H1 (cell line): ENCODE measurements at regions not wholly inside any gene's neighbourhood (a gene's known extent, or its start where the extent isn't known, plus 50 kb on each side); places are given as distances from the start of the nearest gene placed in this dataset.

Experiments used
- CTCF ChIA-PET: fragments of 300-600 bp; sonication (Branson Sonifier 250); formaldehyde crosslinking; loops from one replicate; lab custom pipeline; 2021; ENCODE audit not compliant: partially characterized antibody; lab: Charles Lee
- POLR2A ChIA-PET: fragments of 300-600 bp; sonication (Branson Sonifier 250); formaldehyde crosslinking; loops from one replicate; lab custom pipeline; 2021; ENCODE audit warnings: inconsistent platforms; ENCODE audit not compliant: partially characterized antibody; lab: Charles Lee
- DNase-seq, 2 experiments: peaks; one replicate each; pipeline versions ENCODE4 v3.0.0 to v3.0.0-alpha.2; 2010 to 2022; ENCODE audit warnings: low spot score in 2 of 2, low read depth in 1 of 2, mixed read lengths in 1 of 2
- FAIRE-seq: peaks from 2 replicates; lab custom pipeline; 2011; peaks lifted over from hg19 to GRCh38; lab: Jason Lieb, UNC
- H2AFZ ChIP-seq: 2 replicates; pipeline ENCODE4 v1.8.1; 2012; ENCODE audit warnings: low read length, inconsistent platforms
- H2AK5ac ChIP-seq: 2 replicates; pipeline ENCODE4 v1.6.1; 2013; ENCODE audit warnings: low read depth, low read length
- H2BK120ac ChIP-seq: replicated peaks from 2 replicates; pipeline ENCODE3; 2013; ENCODE audit warnings: low read depth, low read length, inconsistent platforms
- H2BK12ac ChIP-seq: 2 replicates; pipeline ENCODE4 v1.6.1; 2013; ENCODE audit warnings: low read depth, low read length
- H2BK15ac ChIP-seq: 2 replicates; pipeline ENCODE4 v1.6.1; 2013; ENCODE audit warnings: low read length
- H2BK20ac ChIP-seq: 2 replicates; pipeline ENCODE4 v1.6.1; 2013; ENCODE audit warnings: low read length
- H2BK5ac ChIP-seq: 2 replicates; pipeline ENCODE4 v1.6.1; 2013; ENCODE audit warnings: low read depth, low read length
- H3K14ac ChIP-seq: 2 replicates; pipeline ENCODE4 v1.6.1; 2013; ENCODE audit warnings: inconsistent platforms; ENCODE audit not compliant: insufficient read length
- H3K18ac ChIP-seq: 2 replicates; pipeline ENCODE4 v1.6.1; 2013; ENCODE audit warnings: low read length; ENCODE audit errors: extremely low read depth
- H3K23ac ChIP-seq: 2 replicates; pipeline ENCODE4 v1.6.1; 2013; ENCODE audit warnings: inconsistent platforms; ENCODE audit not compliant: insufficient read length
- H3K23me2 ChIP-seq: 2 replicates; pipeline ENCODE4 v1.6.1; 2013; ENCODE audit warnings: low read depth, low read length
- H3K27ac ChIP-seq: 2 replicates; pipeline ENCODE4 v1.6.1; 2011; ENCODE audit warnings: low read depth, low read length, inconsistent platforms
- H3K27me3 ChIP-seq, 4 experiments: replicated peaks in 1 of 4; 1 replicate in 1 of 4; 2 replicates in 3 of 4; pipeline versions ENCODE4 v1.6.1 to v1.8.1; 2011 to 2013; ENCODE audit warnings: low read length in 3 of 4, mild to moderate bottlenecking in 3 of 4, inconsistent platforms in 2 of 4, mixed read lengths in 2 of 4, moderate library complexity in 1 of 4; ENCODE audit not compliant: control insufficient read depth in 3 of 4, insufficient read depth in 3 of 4; ENCODE audit errors: extremely low read depth in 1 of 4
- H3K36me3 ChIP-seq, 4 experiments: 2 replicates each; pipeline versions ENCODE4 v1.6.1 to v1.8.1; 2011 to 2013; ENCODE audit warnings: mild to moderate bottlenecking in 4 of 4, low read length in 3 of 4, moderate library complexity in 2 of 4, control low read depth in 1 of 4, inconsistent platforms in 1 of 4; ENCODE audit not compliant: insufficient read depth in 4 of 4, control insufficient read depth in 2 of 4
- H3K4ac ChIP-seq: replicated peaks from 2 replicates; pipeline ENCODE3; 2013; ENCODE audit warnings: low read length, low read depth, mixed read lengths, inconsistent platforms; ENCODE audit not compliant: insufficient read length
- H3K4me1 ChIP-seq, 4 experiments: replicated peaks in 1 of 4; 1 replicate in 1 of 4; 2 replicates in 3 of 4; pipeline versions ENCODE4 v1.6.1 to v1.8.1; 2011 to 2013; ENCODE audit warnings: low read length in 3 of 4, inconsistent platforms in 2 of 4, mixed read lengths in 1 of 4; ENCODE audit not compliant: insufficient read depth in 4 of 4, control insufficient read depth in 3 of 4
- H3K4me2 ChIP-seq, 2 experiments: 2 replicates each; pipeline versions ENCODE4 v1.6.1 to v1.8.1; 2011 to 2013; ENCODE audit warnings: low read depth in 2 of 2, low read length in 2 of 2, control low read depth in 1 of 2, inconsistent platforms in 1 of 2, mild to moderate bottlenecking in 1 of 2; ENCODE audit not compliant: insufficient read depth in 1 of 2
- H3K4me3 ChIP-seq, 4 experiments: fragments of 200-600, 300-600 bp in 1 of 4; sonication (generic), shearing (Covaris generic), sonication (Bioruptor Twin) in 1 of 4; 2 replicates each; pipeline versions ENCODE4 v1.5.1 to v1.8.1; 2011 to 2016; ENCODE audit warnings: low read length in 4 of 4, low read depth in 3 of 4, control low read depth in 2 of 4, inconsistent platforms in 2 of 4, mild to moderate bottlenecking in 2 of 4, mixed read lengths in 1 of 4, moderate library complexity in 1 of 4; ENCODE audit not compliant: insufficient read depth in 2 of 4; ENCODE audit errors: extremely low read depth in 1 of 4
- H3K56ac ChIP-seq: replicated peaks from 2 replicates; pipeline ENCODE3; 2013; ENCODE audit warnings: low read depth, mild to moderate bottlenecking, mixed read lengths, low read length, inconsistent platforms; ENCODE audit not compliant: insufficient read length
- H3K79me1 ChIP-seq: 2 replicates; pipeline ENCODE4 v1.6.1; 2013; ENCODE audit warnings: low read depth, low read length, control low read depth
- H3K79me2 ChIP-seq, 2 experiments: 2 replicates each; pipeline versions ENCODE4 v1.6.1 to v1.8.1; 2012 to 2013; ENCODE audit warnings: low read length in 2 of 2, mild to moderate bottlenecking in 2 of 2, inconsistent platforms in 1 of 2; ENCODE audit not compliant: insufficient read depth in 2 of 2, control insufficient read depth in 1 of 2
- H3K9ac ChIP-seq, 4 experiments: replicated peaks in 1 of 4; 1 replicate in 1 of 4; 2 replicates in 3 of 4; pipeline versions ENCODE4 v1.6.1 to v1.8.1; 2011 to 2013; ENCODE audit warnings: low read depth in 3 of 4, low read length in 3 of 4, control low read depth in 2 of 4, mild to moderate bottlenecking in 2 of 4, moderate library complexity in 2 of 4, inconsistent platforms in 1 of 4; ENCODE audit errors: extremely low read depth in 1 of 4
- H3K9me3 ChIP-seq, 2 experiments: 2 replicates each; pipeline versions ENCODE4 v1.6.1 to v1.8.1; 2012 to 2013; ENCODE audit warnings: mild to moderate bottlenecking in 2 of 2, moderate library complexity in 2 of 2, control low read depth in 1 of 2, inconsistent platforms in 1 of 2, low read depth in 1 of 2, low read length in 1 of 2, mixed read lengths in 1 of 2; ENCODE audit not compliant: insufficient read depth in 2 of 2
- H4K20me1 ChIP-seq, 2 experiments: replicated peaks in 1 of 2; 2 replicates each; pipeline versions ENCODE3 to v1.8.1; 2011 to 2013; ENCODE audit warnings: inconsistent platforms in 2 of 2, low read length in 2 of 2, mild to moderate bottlenecking in 1 of 2; ENCODE audit not compliant: insufficient read depth in 2 of 2, control insufficient read depth in 1 of 2
- H4K5ac ChIP-seq: 2 replicates; pipeline ENCODE4 v1.6.1; 2013; ENCODE audit warnings: low read length, low read depth, mixed read lengths, inconsistent platforms; ENCODE audit not compliant: insufficient read length
- H4K8ac ChIP-seq: 2 replicates; pipeline ENCODE4 v1.8.0; 2013; ENCODE audit warnings: mild to moderate bottlenecking, moderate library complexity, low read length, inconsistent platforms; ENCODE audit not compliant: insufficient read depth; ENCODE audit errors: extremely low read depth
- H4K91ac ChIP-seq: replicated peaks from 2 replicates; pipeline ENCODE3; 2013; ENCODE audit warnings: low read length, mixed read lengths, inconsistent platforms; ENCODE audit not compliant: insufficient read length
- ATF3 ChIP-seq: IDR thresholded peaks from 2 replicates; pipeline ENCODE4 v1.6.1; 2011; ENCODE audit warnings: low read depth, mild to moderate bottlenecking, low read length; ENCODE audit not compliant: insufficient read depth
- CTCF ChIP-seq, 3 experiments: IDR thresholded peaks; 1 replicate in 2 of 3; 2 replicates in 1 of 3; pipeline versions ENCODE4 v1.5.1 to v1.6.1; 2011; ENCODE audit warnings: low read length in 3 of 3, mild to moderate bottlenecking in 3 of 3, inconsistent platforms in 2 of 3, low read depth in 1 of 3, moderate library complexity in 1 of 3; ENCODE audit not compliant: insufficient read depth in 1 of 3; ENCODE audit errors: control extremely low read depth in 1 of 3
- NANOG ChIP-seq: IDR thresholded peaks from 2 replicates; pipeline ENCODE4 v1.6.1; 2011; ENCODE audit warnings: low read length, low read depth, mild to moderate bottlenecking, inconsistent platforms; ENCODE audit not compliant: insufficient read depth, poor library complexity, severe bottlenecking
- RAD21 ChIP-seq, 2 experiments: IDR thresholded peaks in 1 of 2; conservative IDR thresholded peaks in 1 of 2; 2 replicates each; pipeline ENCODE4 v1.6.1; 2011; ENCODE audit warnings: low read depth in 2 of 2, low read length in 2 of 2, improper control_type of control experiment in 1 of 2, inconsistent platforms in 1 of 2, mild to moderate bottlenecking in 1 of 2, moderate library complexity in 1 of 2
- RNF2 ChIP-seq: fragments of 200-900, 300-1000 bp; sonication (generic); IDR thresholded peaks from 2 replicates; pipeline ENCODE4 v1.7.1; 2016; ENCODE audit warnings: borderline replicate concordance, low read depth, mild to moderate bottlenecking, antibody characterized with exemption, low read length; ENCODE audit not compliant: poor library complexity, severe bottlenecking; ENCODE audit errors: missing control alignments
- SP4 ChIP-seq: IDR thresholded peaks from 2 replicates; pipeline ENCODE4 v1.6.1; 2012; ENCODE audit warnings: low read length, inconsistent platforms
- whole genome bisulfite sequencing, 2 experiments: shearing (Covaris generic) in 1 of 2; methylation state at CpG; one replicate each; pipeline versions ENCODE4 v1.1.6 to v1.1.7; 2013 to 2015; ENCODE audit warnings: low lambda C conversion rate in 2 of 2, mixed read lengths in 2 of 2, inconsistent platforms in 1 of 2, low coverage in 1 of 2, missing lambda C conversion rate in 1 of 2; ENCODE audit not compliant: insufficient replicate concordance in 2 of 2, insufficient coverage in 1 of 2, insufficient read length in 1 of 2; ENCODE audit errors: extremely low coverage in 1 of 2, missing lambda C conversion rate in 1 of 2; 5-methylcytosine and 5-hydroxymethylcytosine counted together

GRCh38 chrX:140092121-140092520, 126.8 kb upstream of the CXorf66 start:
- Histone ChIP-seq H2BK20ac (no peak overlapping the region), H2AK5ac (no peak overlapping the region), H3K9ac (no peak overlapping the region), H3K23ac (no peak overlapping the region), H3K9me3 (no peaks in the 10 kb centered on the region), H4K5ac (no peak overlapping the region), H4K20me1 (no peaks in the 10 kb centered on the region), H3K18ac (no peak overlapping the region), H3K27me3 (peaks cover 0 to 6% (median 1%) of the 10 kb centered on the region in 4 experiments; a peak in 1 of 7 replicates), H2BK15ac (no peak overlapping the region), H3K4me3 (peak overlapping the region in 1 of 4 experiments; percentile 58; a peak in 2 of 8 replicates), H3K36me3 (no peaks in the 10 kb centered on the region), H4K91ac (no peak overlapping the region), H3K4me1 (peaks cover 2 to 20% (median 3%) of the 10 kb centered on the region in 4 experiments; a peak in 4 of 7 replicates), H3K23me2 (peaks cover 6% of the 10 kb centered on the region; the same call in 1 of the 2 replicates), H2BK5ac (no peak overlapping the region), H3K79me2 (no peaks in the 10 kb centered on the region), H4K8ac (no peak overlapping the region; the same call in 1 of the 2 replicates), H3K56ac (no peak overlapping the region), H2BK12ac (no peak overlapping the region), H2BK120ac (no peak overlapping the region), H3K4me2 (peak overlapping the region; percentile 63 to 68), H3K27ac (no peak overlapping the region), H2AFZ (no peak overlapping the region), H3K4ac (no peak overlapping the region), H3K14ac (no peak overlapping the region), H3K79me1 (no peaks in the 10 kb centered on the region)
- TF ChIP-seq RAD21 (IDR thresholded peaks at IDR 0.05 in 1 of 2, conservative IDR thresholded peaks at IDR 0.05 in 1 of 2; ENCODE audit: low read depth in 2 of 2, low read length in 2 of 2) (peak; percentile 12 to 35; a peak in 3 of 4 replicates), SP4 (no peak), NANOG (no peak), ATF3 (no peak), RNF2 (no peak), CTCF (IDR thresholded peaks at IDR 0.05; ENCODE audit: control extremely low read depth in 1 of 3, insufficient read depth in 1 of 3, low read depth in 1 of 3, low read length in 3 of 3) (peak; percentile 6 to 39 (median 17); a peak in 3 of 4 replicates)
- FAIRE-seq (no peak), DNase-seq (no peak)
- ChIA-PET CTCF (interaction anchor here (1.0 to 1.5 kb wide), 6 partner anchors 9 to 418 kb away, joined by 3 to 5 read pairs (median 4); no protein-coding TSS in a partner anchor), POLR2A (no interaction called here)
- 86% methylated on average over 19 of the region's 26 CpGs; no CpG with 5 or more reads in 1 of the 2 experiments for WGBS, 2 experiments
